ENCODE measurements at regions not wholly inside any gene's neighbourhood (a gene's known extent, or its start where the extent isn't known, plus 50 kb on each side); places are given as distances from the start of the nearest gene placed in this dataset.

DNA sequence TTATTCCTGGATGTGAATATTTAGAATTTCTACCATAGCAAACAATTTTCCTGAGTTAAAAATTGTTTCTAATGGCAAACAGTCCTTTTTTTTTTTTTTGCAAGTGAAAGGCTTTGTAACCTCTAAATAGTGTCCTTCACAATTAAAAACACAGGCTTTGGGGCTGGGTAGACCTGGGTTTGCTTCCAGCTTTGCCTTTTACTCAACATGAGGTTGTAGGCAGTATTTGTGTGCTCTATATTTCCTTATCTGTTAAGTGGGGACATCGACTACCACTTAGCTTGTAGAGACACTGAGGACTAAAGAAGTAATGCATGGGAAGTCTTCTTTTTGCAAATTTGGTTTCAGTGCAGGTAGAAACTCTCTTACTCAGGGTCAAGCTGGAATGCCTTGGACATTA, 169.4 kb upstream of the GRB10 start:
- ChIA-PET CTCF (no interaction called here), POLR2A (no interaction called here)
- in situ Hi-C loops (cut with HindIII; ENCODE audit: low pct_unique_long_range_greater_than_20kb, low sequenced_read_pairs), result no loop called here

DNA sequence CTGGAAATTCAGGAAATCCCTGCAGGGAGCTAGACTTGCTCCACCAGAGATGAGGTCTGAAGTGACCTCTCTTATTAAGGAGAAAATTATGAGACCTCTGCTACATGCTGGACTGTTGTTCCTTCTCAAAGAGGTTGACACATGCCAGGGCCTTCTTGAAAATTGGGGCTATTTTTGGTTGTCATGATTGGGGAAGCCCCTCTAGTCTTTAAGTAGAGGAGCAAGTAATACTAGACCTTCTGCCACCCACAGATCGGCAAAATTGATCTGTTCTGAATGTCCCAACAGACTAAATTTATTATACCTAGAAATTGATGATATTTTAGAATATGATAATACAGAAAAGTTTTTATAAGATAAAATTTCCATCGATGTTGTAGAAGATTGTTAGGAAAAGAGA, 160.8 kb upstream of the GRB10 start:
- TF ChIP-seq POLR2AphosphoS5 (IDR thresholded peaks at IDR 0.05; ENCODE audit: low read depth, low read length) (no peak), SIN3A (IDR thresholded peaks at IDR 0.05; ENCODE audit: borderline replicate concordance, insufficient read depth, low read depth, low read length) (no peak), TCF7L2 (IDR thresholded peaks at IDR 0.05; ENCODE audit: low read depth, low read length) (no peak)
- TF ChIP-seq, protein P1, sequence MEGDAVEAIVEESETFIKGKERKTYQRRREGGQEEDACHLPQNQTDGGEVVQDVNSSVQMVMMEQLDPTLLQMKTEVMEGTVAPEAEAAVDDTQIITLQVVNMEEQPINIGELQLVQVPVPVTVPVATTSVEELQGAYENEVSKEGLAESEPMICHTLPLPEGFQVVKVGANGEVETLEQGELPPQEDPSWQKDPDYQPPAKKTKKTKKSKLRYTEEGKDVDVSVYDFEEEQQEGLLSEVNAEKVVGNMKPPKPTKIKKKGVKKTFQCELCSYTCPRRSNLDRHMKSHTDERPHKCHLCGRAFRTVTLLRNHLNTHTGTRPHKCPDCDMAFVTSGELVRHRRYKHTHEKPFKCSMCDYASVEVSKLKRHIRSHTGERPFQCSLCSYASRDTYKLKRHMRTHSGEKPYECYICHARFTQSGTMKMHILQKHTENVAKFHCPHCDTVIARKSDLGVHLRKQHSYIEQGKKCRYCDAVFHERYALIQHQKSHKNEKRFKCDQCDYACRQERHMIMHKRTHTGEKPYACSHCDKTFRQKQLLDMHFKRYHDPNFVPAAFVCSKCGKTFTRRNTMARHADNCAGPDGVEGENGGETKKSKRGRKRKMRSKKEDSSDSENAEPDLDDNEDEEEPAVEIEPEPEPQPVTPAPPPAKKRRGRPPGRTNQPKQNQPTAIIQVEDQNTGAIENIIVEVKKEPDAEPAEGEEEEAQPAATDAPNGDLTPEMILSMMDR (IDR thresholded peaks at IDR 0.05), result no peak
- TF ChIP-seq, protein P2, sequence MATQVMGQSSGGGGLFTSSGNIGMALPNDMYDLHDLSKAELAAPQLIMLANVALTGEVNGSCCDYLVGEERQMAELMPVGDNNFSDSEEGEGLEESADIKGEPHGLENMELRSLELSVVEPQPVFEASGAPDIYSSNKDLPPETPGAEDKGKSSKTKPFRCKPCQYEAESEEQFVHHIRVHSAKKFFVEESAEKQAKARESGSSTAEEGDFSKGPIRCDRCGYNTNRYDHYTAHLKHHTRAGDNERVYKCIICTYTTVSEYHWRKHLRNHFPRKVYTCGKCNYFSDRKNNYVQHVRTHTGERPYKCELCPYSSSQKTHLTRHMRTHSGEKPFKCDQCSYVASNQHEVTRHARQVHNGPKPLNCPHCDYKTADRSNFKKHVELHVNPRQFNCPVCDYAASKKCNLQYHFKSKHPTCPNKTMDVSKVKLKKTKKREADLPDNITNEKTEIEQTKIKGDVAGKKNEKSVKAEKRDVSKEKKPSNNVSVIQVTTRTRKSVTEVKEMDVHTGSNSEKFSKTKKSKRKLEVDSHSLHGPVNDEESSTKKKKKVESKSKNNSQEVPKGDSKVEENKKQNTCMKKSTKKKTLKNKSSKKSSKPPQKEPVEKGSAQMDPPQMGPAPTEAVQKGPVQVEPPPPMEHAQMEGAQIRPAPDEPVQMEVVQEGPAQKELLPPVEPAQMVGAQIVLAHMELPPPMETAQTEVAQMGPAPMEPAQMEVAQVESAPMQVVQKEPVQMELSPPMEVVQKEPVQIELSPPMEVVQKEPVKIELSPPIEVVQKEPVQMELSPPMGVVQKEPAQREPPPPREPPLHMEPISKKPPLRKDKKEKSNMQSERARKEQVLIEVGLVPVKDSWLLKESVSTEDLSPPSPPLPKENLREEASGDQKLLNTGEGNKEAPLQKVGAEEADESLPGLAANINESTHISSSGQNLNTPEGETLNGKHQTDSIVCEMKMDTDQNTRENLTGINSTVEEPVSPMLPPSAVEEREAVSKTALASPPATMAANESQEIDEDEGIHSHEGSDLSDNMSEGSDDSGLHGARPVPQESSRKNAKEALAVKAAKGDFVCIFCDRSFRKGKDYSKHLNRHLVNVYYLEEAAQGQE (IDR thresholded peaks at IDR 0.05; ENCODE audit: insufficient read depth in 1 of 2, low read depth in 2 of 2, low read length in 1 of 2), result no peak
- Histone ChIP-seq H3K9me3 (ENCODE audit: control insufficient read depth, insufficient read depth, low read depth, low read length) (no peaks in the 10 kb centered on the region), H3K4me1 (ENCODE audit: control insufficient read depth, insufficient read depth, low read length) (no peaks in the 10 kb centered on the region), H3K36me3 (ENCODE audit: control insufficient read depth, insufficient read depth, low read length) (no peaks in the 10 kb centered on the region), H3K4me3 (ENCODE audit: low read depth in 2 of 2, low read length in 2 of 2) (no peak overlapping the region), H3K27ac (ENCODE audit: low read length) (no peak overlapping the region), H3K27me3 (ENCODE audit: control insufficient read depth, insufficient read depth, low read length) (no peaks in the 10 kb centered on the region)
- intact Hi-C loops (cut with micrococcal nuclease; ENCODE audit: unreplicated experiment) (no loop called here), in situ Hi-C loops (cut with HindIII; ENCODE audit: low pct_unique_long_range_greater_than_20kb, low sequenced_read_pairs) (no loop called here)
- ChIA-PET POLR2A (no interaction called here), CTCF (no interaction called here)
- DNase-seq (ENCODE audit: low read depth, low spot score) (no peak), ATAC-seq (no peak)
- BruUV-seq (replicated peaks), result no TSS peak

More for the DNA sequence above, 169.4 kb upstream of the GRB10 start:
- no peaks in the 10 kb centered on the region for H3K9me3 ChIP-seq (ENCODE audit: control insufficient read depth, insufficient read depth, low read depth, low read length)
- DNase-seq (ENCODE audit: low read depth, low spot score), result no peak
- ATAC-seq, result no peak
- H3K4me3 ChIP-seq (ENCODE audit: low read depth in 2 of 2, low read length in 2 of 2), result no peak overlapping the region
- no TSS peak for BruUV-seq (replicated peaks)
- intact Hi-C loops (cut with micrococcal nuclease; ENCODE audit: unreplicated experiment), result no loop called here
- H3K27ac ChIP-seq (ENCODE audit: low read length), result no peak overlapping the region
- no peaks in the 10 kb centered on the region for H3K36me3 ChIP-seq (ENCODE audit: control insufficient read depth, insufficient read depth, low read length)
- TF ChIP-seq POLR2AphosphoS5 (IDR thresholded peaks at IDR 0.05; ENCODE audit: low read depth, low read length) (no peak), SIN3A (IDR thresholded peaks at IDR 0.05; ENCODE audit: borderline replicate concordance, insufficient read depth, low read depth, low read length) (no peak), TCF7L2 (IDR thresholded peaks at IDR 0.05; ENCODE audit: low read depth, low read length) (no peak)
- TF ChIP-seq, protein P2 (IDR thresholded peaks at IDR 0.05; ENCODE audit: insufficient read depth in 1 of 2, low read depth in 2 of 2, low read length in 1 of 2), result no peak
- TF ChIP-seq, protein P1 (IDR thresholded peaks at IDR 0.05), result no peak
- no peaks in the 10 kb centered on the region for H3K27me3 ChIP-seq (ENCODE audit: control insufficient read depth, insufficient read depth, low read length)
- no peaks in the 10 kb centered on the region for H3K4me1 ChIP-seq (ENCODE audit: control insufficient read depth, insufficient read depth, low read length)
